Stomach (tissue), 4 donors: ENCODE measurements at regions not wholly inside any gene's neighbourhood (a gene's known extent, or its start where the extent isn't known, plus 50 kb on each side); places are given as distances from the start of the nearest gene placed in this dataset.

Source experiments
- CTCF ChIP-seq, 7 experiments: fragments of 450-650 bp in 4 of 7; fragments of 200-600 bp in 3 of 7; sonication (generic) in 3 of 7; IDR thresholded peaks; one replicate each; pipeline ENCODE4 v1.5.1; 2016 to 2019; ENCODE audit warnings: antibody characterized with exemption in 7 of 7, control low read depth in 2 of 7, mild to moderate bottlenecking in 1 of 7
- POLR2A ChIP-seq, 4 donors: fragments of 450-650 bp; IDR thresholded peaks; one replicate each; pipeline ENCODE4 v1.6.1; 2016; ENCODE audit warnings: antibody characterized with exemption in 4 of 4, control low read depth in 2 of 4, mild to moderate bottlenecking in 1 of 4, moderate library complexity in 1 of 4
- POLR2AphosphoS5 ChIP-seq, 3 donors: sonication (generic); formaldehyde crosslinking; IDR thresholded peaks; one replicate each; pipeline ENCODE4 v1.6.1; 2016; ENCODE audit warnings: antibody characterized with exemption in 3 of 3

- TF ChIP-seq CTCF (IDR thresholded peaks at IDR 0.05) = no peak
- TF ChIP-seq POLR2A (IDR thresholded peaks at IDR 0.05) = no peak
- no peak for TF ChIP-seq POLR2AphosphoS5 (IDR thresholded peaks at IDR 0.05)
Observed at GRCh38 chr21:15247613-15248012, 182.8 kb upstream of the NRIP1 start.
